Retina (tissue), 1 donor: ENCODE measurements at regions not wholly inside any gene's neighbourhood (a gene's known extent, or its start where the extent isn't known, plus 50 kb on each side); places are given as distances from the start of the nearest gene placed in this dataset.

ENCODE experiments used
- DNase-seq: peaks from one replicate; pipeline ENCODE4 v3.0.0-alpha.2; 2016

GRCh38 chr6:6533176-6533575, 55.3 kb upstream of the LY86 start:
- DNase-seq: no peak

GRCh38 chr6:6534399-6534798, 54.1 kb upstream of the LY86 start:
- no peak for DNase-seq

- no peak for DNase-seq
Measured at GRCh38 chr6:6537488-6538260, 50.8 kb upstream of the LY86 start.

- DNase-seq: no peak
Measured at GRCh38 chr6:6538261-6538660, 50.3 kb upstream of the LY86 start.
